ENCODE measurements at regions not wholly inside any gene's neighbourhood (a gene's known extent, or its start where the extent isn't known, plus 50 kb on each side); places are given as distances from the start of the nearest gene placed in this dataset.

- DNase-seq (ENCODE audit: extremely low read depth in 1 of 2, low read depth in 1 of 2) = no peak
Measured at GRCh38 chr7:110090110-110090820, 1000.7 kb upstream of the LRRN3 start.

GRCh38 chr7:110095372-110096052, 995.4 kb upstream of the LRRN3 start:
- no peak for DNase-seq (ENCODE audit: extremely low read depth in 1 of 2, low read depth in 1 of 2)

GRCh38 chr7:110104243-110104642, 986.7 kb upstream of the LRRN3 start:
- DNase-seq (ENCODE audit: extremely low read depth in 1 of 2, low read depth in 1 of 2) = no peak

- DNase-seq (ENCODE audit: extremely low read depth in 1 of 2, low read depth in 1 of 2) = no peak
Measured at GRCh38 chr7:110105307-110105706, 985.6 kb upstream of the LRRN3 start.

- no peak for DNase-seq (ENCODE audit: extremely low read depth in 1 of 2, low read depth in 1 of 2)
Measured at GRCh38 chr7:110105840-110106239, 985.1 kb upstream of the LRRN3 start.

- DNase-seq (ENCODE audit: extremely low read depth in 1 of 2, low read depth in 1 of 2) = no peak
Measured at GRCh38 chr7:110119883-110120581, 970.9 kb upstream of the LRRN3 start.

- DNase-seq (ENCODE audit: extremely low read depth in 1 of 2, low read depth in 1 of 2) = no peak
Measured at GRCh38 chr7:110129159-110129558, 961.8 kb upstream of the LRRN3 start.

- no peak for DNase-seq (ENCODE audit: extremely low read depth in 1 of 2, low read depth in 1 of 2)
Measured at GRCh38 chr7:110130669-110131068, 960.3 kb upstream of the LRRN3 start.

- DNase-seq (ENCODE audit: extremely low read depth in 1 of 2, low read depth in 1 of 2) = no peak
Measured at GRCh38 chr7:110131344-110131743, 959.6 kb upstream of the LRRN3 start.

GRCh38 chr7:110139056-110139455, 951.9 kb upstream of the LRRN3 start:
- DNase-seq (ENCODE audit: extremely low read depth in 1 of 2, low read depth in 1 of 2) = no peak

- DNase-seq (ENCODE audit: extremely low read depth in 1 of 2, low read depth in 1 of 2) = no peak
Measured at GRCh38 chr7:110142939-110143526, 947.9 kb upstream of the LRRN3 start.

- no peak for DNase-seq (ENCODE audit: extremely low read depth in 1 of 2, low read depth in 1 of 2)
Measured at GRCh38 chr7:110144599-110144998, 946.3 kb upstream of the LRRN3 start.

- no peak for DNase-seq (ENCODE audit: extremely low read depth in 1 of 2, low read depth in 1 of 2)
Measured at GRCh38 chr7:110148054-110148453, 942.9 kb upstream of the LRRN3 start.

- DNase-seq (ENCODE audit: extremely low read depth in 1 of 2, low read depth in 1 of 2) = no peak
Measured at GRCh38 chr7:110153222-110153621, 937.7 kb upstream of the LRRN3 start.

- no peak for DNase-seq (ENCODE audit: extremely low read depth in 1 of 2, low read depth in 1 of 2)
Measured at GRCh38 chr7:110156511-110156910, 934.4 kb upstream of the LRRN3 start.

GRCh38 chr7:110157631-110158362, 933.1 kb upstream of the LRRN3 start:
- no peak for DNase-seq (ENCODE audit: extremely low read depth in 1 of 2, low read depth in 1 of 2)

- DNase-seq (ENCODE audit: extremely low read depth in 1 of 2, low read depth in 1 of 2) = no peak
Measured at GRCh38 chr7:110168010-110168409, 922.9 kb upstream of the LRRN3 start.

GRCh38 chr7:110170841-110171240, 920.1 kb upstream of the LRRN3 start:
- no peak for DNase-seq (ENCODE audit: extremely low read depth in 1 of 2, low read depth in 1 of 2)

GRCh38 chr7:110177463-110177862, 913.5 kb upstream of the LRRN3 start:
- no peak for DNase-seq (ENCODE audit: extremely low read depth in 1 of 2, low read depth in 1 of 2)

- no peak for DNase-seq (ENCODE audit: extremely low read depth in 1 of 2, low read depth in 1 of 2)
Measured at GRCh38 chr7:110179037-110179436, 911.9 kb upstream of the LRRN3 start.

- DNase-seq (ENCODE audit: extremely low read depth in 1 of 2, low read depth in 1 of 2) = no peak
Measured at GRCh38 chr7:110181768-110182167, 909.2 kb upstream of the LRRN3 start.
